Trophoblast cell (in vitro differentiated cells and primary cell): ENCODE measurements at regions not wholly inside any gene's neighbourhood (a gene's known extent, or its start where the extent isn't known, plus 50 kb on each side); places are given as distances from the start of the nearest gene placed in this dataset.
A peak's percentile ranks its signal among the peaks of the same experiment; 100 is the strongest.

Experiments used
- DNase-seq, 2 donors: peaks; one replicate each; pipeline ENCODE4 v3.0.0-alpha.2; 2016
- H2AFZ ChIP-seq: 2 replicates; pipeline ENCODE4 v1.6.1; 2013; ENCODE audit warnings: low read length, moderate library complexity, mild to moderate bottlenecking; ENCODE audit not compliant: insufficient read depth, poor library complexity
- H2AK5ac ChIP-seq: 2 replicates; pipeline ENCODE4 v1.6.1; 2013; ENCODE audit warnings: mild to moderate bottlenecking, low read length
- H2BK120ac ChIP-seq: 2 replicates; pipeline ENCODE4 v1.6.1; 2013; ENCODE audit warnings: low read length, mild to moderate bottlenecking, moderate library complexity; ENCODE audit not compliant: insufficient read depth, poor library complexity
- H2BK12ac ChIP-seq: 2 replicates; pipeline ENCODE4 v1.6.1; 2013; ENCODE audit warnings: mild to moderate bottlenecking, low read length, moderate library complexity
- H2BK5ac ChIP-seq: 2 replicates; pipeline ENCODE4 v1.6.1; 2013; ENCODE audit warnings: low read length, low read depth, moderate library complexity, mild to moderate bottlenecking; ENCODE audit not compliant: poor library complexity
- H3K14ac ChIP-seq: 2 replicates; pipeline ENCODE4 v1.6.1; 2013; ENCODE audit warnings: mild to moderate bottlenecking, low read length
- H3K18ac ChIP-seq: 2 replicates; pipeline ENCODE4 v1.6.1; 2013; ENCODE audit warnings: mild to moderate bottlenecking, low read length
- H3K23ac ChIP-seq: 2 replicates; pipeline ENCODE4 v1.6.1; 2013; ENCODE audit warnings: low read length
- H3K27ac ChIP-seq: 2 replicates; pipeline ENCODE4 v1.5.1; 2013; ENCODE audit warnings: low read depth, mild to moderate bottlenecking, inconsistent platforms, low read length, moderate library complexity
- H3K27me3 ChIP-seq: 2 replicates; pipeline ENCODE4 v1.6.1; 2013; ENCODE audit warnings: inconsistent platforms, mild to moderate bottlenecking, low read length, moderate library complexity; ENCODE audit not compliant: insufficient read depth
- H3K36me3 ChIP-seq, 2 experiments: 1 replicate in 1 of 2; 2 replicates in 1 of 2; pipeline ENCODE4 v1.6.1; 2013; ENCODE audit warnings: low read length in 2 of 2, mild to moderate bottlenecking in 2 of 2, moderate library complexity in 1 of 2; ENCODE audit not compliant: insufficient read depth in 2 of 2, control insufficient read depth in 1 of 2
- H3K4ac ChIP-seq: 2 replicates; pipeline ENCODE4 v1.6.1; 2013; ENCODE audit warnings: low read depth, mild to moderate bottlenecking, low read length, moderate library complexity
- H3K4me1 ChIP-seq, 2 experiments: 1 replicate in 1 of 2; 2 replicates in 1 of 2; pipeline ENCODE4 v1.6.1; 2013; ENCODE audit warnings: low read length in 2 of 2, mild to moderate bottlenecking in 2 of 2, moderate library complexity in 1 of 2; ENCODE audit not compliant: insufficient read depth in 2 of 2, control insufficient read depth in 1 of 2
- H3K4me2 ChIP-seq: 2 replicates; pipeline ENCODE4 v1.6.1; 2013; ENCODE audit warnings: inconsistent platforms, mild to moderate bottlenecking, low read length, moderate library complexity
- H3K4me3 ChIP-seq: 2 replicates; pipeline ENCODE4 v1.5.1; 2013; ENCODE audit warnings: mild to moderate bottlenecking, low read depth, low read length, inconsistent platforms
- H3K79me1 ChIP-seq: one replicate; pipeline ENCODE4 v1.6.1; 2013; ENCODE audit warnings: low read length
- H3K79me2 ChIP-seq: 2 replicates; pipeline ENCODE4 v1.6.1; 2013; ENCODE audit warnings: low read length, mild to moderate bottlenecking; ENCODE audit not compliant: control insufficient read depth, insufficient read depth, poor library complexity
- H3K9ac ChIP-seq: 2 replicates; pipeline ENCODE4 v1.6.1; 2013; ENCODE audit warnings: mild to moderate bottlenecking, low read length
- H3K9me3 ChIP-seq: 2 replicates; pipeline ENCODE4 v1.6.1; 2013; ENCODE audit warnings: low read depth, mild to moderate bottlenecking, control low read depth, inconsistent platforms, low read length; ENCODE audit not compliant: insufficient read depth
- H4K12ac ChIP-seq: 2 replicates; pipeline ENCODE4 v1.6.1; 2013; ENCODE audit warnings: low read depth, mild to moderate bottlenecking, low read length, moderate library complexity
- H4K8ac ChIP-seq: 2 replicates; pipeline ENCODE4 v1.6.1; 2013; ENCODE audit warnings: low read depth, mild to moderate bottlenecking, low read length, moderate library complexity
- H4K91ac ChIP-seq: one replicate; pipeline ENCODE4 v1.6.1; 2013; ENCODE audit warnings: low read depth, mild to moderate bottlenecking, low read length, moderate library complexity
- WGBS: extraction: QIAGEN DNeasy Blood & Tissue Kit; methylation state at CpG from one replicate; pipeline ENCODE4 v1.1.7; 2013; ENCODE audit warnings: missing lambda C conversion rate; ENCODE audit not compliant: insufficient read length, insufficient coverage; ENCODE audit errors: extremely low coverage; 5-methylcytosine and 5-hydroxymethylcytosine counted together

- Histone ChIP-seq H3K79me2 (no peaks in the 10 kb centered on the region), H4K91ac (no peak overlapping the region), H2AFZ (no peak overlapping the region), H2BK120ac (no peak overlapping the region), H3K79me1 (no peaks in the 10 kb centered on the region), H3K14ac (no peak overlapping the region), H3K36me3 (no peaks in the 10 kb centered on the region), H3K4me1 (no peaks in the 10 kb centered on the region), H3K9ac (no peak overlapping the region), H4K12ac (no peak overlapping the region), H3K4me2 (no peak overlapping the region), H3K27ac (no peak overlapping the region), H3K27me3 (no peaks in the 10 kb centered on the region), H4K8ac (no peak overlapping the region), H3K4me3 (no peak overlapping the region), H2BK5ac (no peak overlapping the region), H3K18ac (no peak overlapping the region), H2AK5ac (no peak overlapping the region), H3K9me3 (no peaks in the 10 kb centered on the region), H2BK12ac (no peak overlapping the region), H3K23ac (no peak overlapping the region), H3K4ac (no peak overlapping the region)
- no peak for DNase-seq
- no CpG with 5 or more reads among the region's 2 CpGs for WGBS
Observed at GRCh38 chr2:175304541-175304940, 123.0 kb upstream of the ATP5MC3 start.

- H4K8ac ChIP-seq, result no peak overlapping the region
- no peak overlapping the region for H3K18ac ChIP-seq
- no peaks in the 10 kb centered on the region for H3K4me1 ChIP-seq
- WGBS, result no CpG with 5 or more reads among the region's 4 CpGs
- H3K27ac ChIP-seq, result no peak overlapping the region
- no peaks in the 10 kb centered on the region for H3K9me3 ChIP-seq
- no peak overlapping the region for H2AK5ac ChIP-seq
- no peak for DNase-seq
- no peak overlapping the region for H3K9ac ChIP-seq
- no peak overlapping the region for H2AFZ ChIP-seq
- H4K91ac ChIP-seq, result no peak overlapping the region
- no peaks in the 10 kb centered on the region for H3K36me3 ChIP-seq
- H3K79me2 ChIP-seq, result no peaks in the 10 kb centered on the region
- no peak overlapping the region for H3K23ac ChIP-seq
- no peak overlapping the region for H3K14ac ChIP-seq
- no peaks in the 10 kb centered on the region for H3K79me1 ChIP-seq
- H3K4me2 ChIP-seq, result no peak overlapping the region
- no peaks in the 10 kb centered on the region for H3K27me3 ChIP-seq
- H2BK120ac ChIP-seq, result no peak overlapping the region
- H3K4ac ChIP-seq, result no peak overlapping the region
- H2BK12ac ChIP-seq, result no peak overlapping the region
- H2BK5ac ChIP-seq, result no peak overlapping the region
- H3K4me3 ChIP-seq, result no peak overlapping the region
- no peak overlapping the region for H4K12ac ChIP-seq
Observed at GRCh38 chr2:175293776-175294175, 112.3 kb upstream of the ATP5MC3 start.

GRCh38 chr2:175293195-175293594 is 111.7 kb upstream of the ATP5MC3 start:
- H2AK5ac ChIP-seq, result no peak overlapping the region
- no peak overlapping the region for H3K4me3 ChIP-seq
- H3K79me1 ChIP-seq, result no peaks in the 10 kb centered on the region
- no peak overlapping the region for H4K12ac ChIP-seq
- H3K9ac ChIP-seq, result peak overlapping the region; percentile 33
- no peak overlapping the region for H3K14ac ChIP-seq
- no peaks in the 10 kb centered on the region for H3K79me2 ChIP-seq
- no peak for DNase-seq
- H3K4me1 ChIP-seq, result no peaks in the 10 kb centered on the region
- H4K8ac ChIP-seq, result no peak overlapping the region
- H2BK12ac ChIP-seq, result no peak overlapping the region
- H4K91ac ChIP-seq, result no peak overlapping the region
- no peak overlapping the region for H3K18ac ChIP-seq
- no peaks in the 10 kb centered on the region for H3K9me3 ChIP-seq
- H3K36me3 ChIP-seq, result no peaks in the 10 kb centered on the region
- H2AFZ ChIP-seq, result no peak overlapping the region
- no peak overlapping the region for H3K4me2 ChIP-seq
- H2BK120ac ChIP-seq, result no peak overlapping the region
- no peak overlapping the region for H3K4ac ChIP-seq
- no peak overlapping the region for H3K23ac ChIP-seq
- no peak overlapping the region for H2BK5ac ChIP-seq
- no CpG with 5 or more reads among the region's 3 CpGs for WGBS
- no peak overlapping the region for H3K27ac ChIP-seq
- no peaks in the 10 kb centered on the region for H3K27me3 ChIP-seq

- H4K91ac ChIP-seq, result no peak overlapping the region
- H3K4ac ChIP-seq, result no peak overlapping the region
- H3K4me2 ChIP-seq, result no peak overlapping the region
- no peak overlapping the region for H3K9ac ChIP-seq
- H4K8ac ChIP-seq, result no peak overlapping the region
- H3K23ac ChIP-seq, result no peak overlapping the region
- no peak overlapping the region for H4K12ac ChIP-seq
- H2BK120ac ChIP-seq, result no peak overlapping the region
- H3K18ac ChIP-seq, result no peak overlapping the region
- no peak overlapping the region for H2AK5ac ChIP-seq
- H3K27ac ChIP-seq, result no peak overlapping the region
- no peak for DNase-seq
- no peak overlapping the region for H3K14ac ChIP-seq
- no peak overlapping the region for H2BK12ac ChIP-seq
- no peak overlapping the region for H3K4me3 ChIP-seq
- H3K79me1 ChIP-seq, result no peaks in the 10 kb centered on the region
- H3K27me3 ChIP-seq, result no peaks in the 10 kb centered on the region
- no peaks in the 10 kb centered on the region for H3K36me3 ChIP-seq
- no peaks in the 10 kb centered on the region for H3K79me2 ChIP-seq
- no peak overlapping the region for H2BK5ac ChIP-seq
- no peaks in the 10 kb centered on the region for H3K9me3 ChIP-seq
- H2AFZ ChIP-seq, result no peak overlapping the region
- no peaks in the 10 kb centered on the region for H3K4me1 ChIP-seq
- WGBS, result no CpG with 5 or more reads among the region's 2 CpGs
Observed at GRCh38 chr2:175282886-175283285, 101.4 kb upstream of the ATP5MC3 start.
